ENCODE measurements at regions not wholly inside any gene's neighbourhood (a gene's known extent, or its start where the extent isn't known, plus 50 kb on each side); places are given as distances from the start of the nearest gene placed in this dataset.

- TF ChIP-seq POLR2A (IDR thresholded peaks at IDR 0.05) (no peak), POLR2AphosphoS5 (IDR thresholded peaks at IDR 0.05) (no peak), EP300 (IDR thresholded peaks at IDR 0.05) (no peak)
- TF ChIP-seq, protein P1, sequence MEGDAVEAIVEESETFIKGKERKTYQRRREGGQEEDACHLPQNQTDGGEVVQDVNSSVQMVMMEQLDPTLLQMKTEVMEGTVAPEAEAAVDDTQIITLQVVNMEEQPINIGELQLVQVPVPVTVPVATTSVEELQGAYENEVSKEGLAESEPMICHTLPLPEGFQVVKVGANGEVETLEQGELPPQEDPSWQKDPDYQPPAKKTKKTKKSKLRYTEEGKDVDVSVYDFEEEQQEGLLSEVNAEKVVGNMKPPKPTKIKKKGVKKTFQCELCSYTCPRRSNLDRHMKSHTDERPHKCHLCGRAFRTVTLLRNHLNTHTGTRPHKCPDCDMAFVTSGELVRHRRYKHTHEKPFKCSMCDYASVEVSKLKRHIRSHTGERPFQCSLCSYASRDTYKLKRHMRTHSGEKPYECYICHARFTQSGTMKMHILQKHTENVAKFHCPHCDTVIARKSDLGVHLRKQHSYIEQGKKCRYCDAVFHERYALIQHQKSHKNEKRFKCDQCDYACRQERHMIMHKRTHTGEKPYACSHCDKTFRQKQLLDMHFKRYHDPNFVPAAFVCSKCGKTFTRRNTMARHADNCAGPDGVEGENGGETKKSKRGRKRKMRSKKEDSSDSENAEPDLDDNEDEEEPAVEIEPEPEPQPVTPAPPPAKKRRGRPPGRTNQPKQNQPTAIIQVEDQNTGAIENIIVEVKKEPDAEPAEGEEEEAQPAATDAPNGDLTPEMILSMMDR (IDR thresholded peaks at IDR 0.05) = no peak
These were observed 561.0 kb downstream of the IPMK start for GRCh38 chr10:57706576-57707299.

Data from sigmoid colon (tissue), 4 donors.